Prostate gland (tissue), 2 donors: ENCODE measurements at regions not wholly inside any gene's neighbourhood (a gene's known extent, or its start where the extent isn't known, plus 50 kb on each side); places are given as distances from the start of the nearest gene placed in this dataset.

Experiments used
- DNase-seq: peaks from one replicate; pipeline ENCODE4 v3.0.0-alpha.2; 2019; ENCODE audit warnings: low spot score
- H3K27ac ChIP-seq, 2 donors: fragments of 200-600 bp; sonication (generic); 2 replicates each; pipeline ENCODE4 v1.5.1; 2017 to 2019
- H3K27me3 ChIP-seq: fragments of 200-600 bp; sonication (generic); replicated peaks from 2 replicates; pipeline ENCODE4 v1.5.1; 2019; ENCODE audit not compliant: insufficient read depth
- H3K36me3 ChIP-seq, 2 donors: fragments of 200-600 bp; sonication (generic); 1 replicate in 1 of 2; 2 replicates in 1 of 2; pipeline versions ENCODE4 v1.5.1 to v1.8.1; 2017 to 2019
- H3K4me1 ChIP-seq: fragments of 200-600 bp; sonication (generic); replicated peaks from 2 replicates; pipeline ENCODE4 v1.5.1; 2019
- H3K4me3 ChIP-seq, 2 donors: fragments of 200-600 bp; sonication (generic); 2 replicates each; pipeline ENCODE4 v1.5.1; 2017 to 2019
- H3K9me3 ChIP-seq: fragments of 200-600 bp; sonication (generic); 2 replicates; pipeline ENCODE4 v1.5.1; 2017
- CTCF ChIP-seq, 4 experiments: fragments of 200-600 bp in 2 of 4; fragments of 450-650 bp in 2 of 4; sonication (generic) in 2 of 4; IDR thresholded peaks; 1 replicate in 3 of 4; 2 replicates in 1 of 4; pipeline ENCODE4 v1.5.1; 2016 to 2019; ENCODE audit warnings: antibody characterized with exemption in 4 of 4, mild to moderate bottlenecking in 2 of 4, moderate library complexity in 2 of 4
- POLR2A ChIP-seq: fragments of 450-650 bp; IDR thresholded peaks from one replicate; pipeline ENCODE4 v1.6.1; 2016; ENCODE audit warnings: antibody characterized with exemption, mild to moderate bottlenecking
- POLR2AphosphoS5 ChIP-seq: sonication (generic); formaldehyde crosslinking; IDR thresholded peaks from one replicate; pipeline ENCODE4 v1.6.1; 2017; ENCODE audit warnings: antibody characterized with exemption
- WGBS: methylation state at CpG from one replicate; pipeline ENCODE4 v1.1.5; 2018; 5-methylcytosine and 5-hydroxymethylcytosine counted together
- intact Hi-C: fragments of 100-400 bp; cut with DNase I; formaldehyde crosslinking; loops from one replicate; pipeline ENCODE4 v1.14.2; 2022

- no peaks in the 10 kb centered on the region for H3K27me3 ChIP-seq
- H3K4me3 ChIP-seq = no peak overlapping the region
- intact Hi-C loops = no loop called here
- H3K4me1 ChIP-seq = no peaks in the 10 kb centered on the region
- no peak for TF ChIP-seq POLR2AphosphoS5
- no peak for TF ChIP-seq CTCF (IDR thresholded peaks at IDR 0.05)
- no peak for TF ChIP-seq POLR2A
- H3K9me3 ChIP-seq = no peaks in the 10 kb centered on the region
- DNase-seq = no peak
- H3K36me3 ChIP-seq = no peaks in the 10 kb centered on the region
- 94% methylated on average over 6 of the region's 6 CpGs for WGBS
- no peak overlapping the region for H3K27ac ChIP-seq
Measured at GRCh38 chr1:203926025-203926540, 64.7 kb downstream of the SNRPE start.

GRCh38 chr1:203929741-203930309, 68.4 kb downstream of the SNRPE start:
- Histone ChIP-seq H3K27ac (peak overlapping the region in 1 of 2 donors; percentile 18), H3K9me3 (no peaks in the 10 kb centered on the region), H3K4me3 (no peak overlapping the region), H3K4me1 (no peaks in the 10 kb centered on the region), H3K36me3 (no peaks in the 10 kb centered on the region), H3K27me3 (no peaks in the 10 kb centered on the region)
- 47% methylated on average over 4 of the region's 4 CpGs for WGBS
- DNase-seq = peak; percentile 43
- intact Hi-C loops = no loop called here
- TF ChIP-seq POLR2A = no peak
- peak; percentile 74 for TF ChIP-seq POLR2AphosphoS5
- no peak for TF ChIP-seq CTCF (IDR thresholded peaks at IDR 0.05)

- Histone ChIP-seq H3K4me1 (no peaks in the 10 kb centered on the region), H3K9me3 (no peaks in the 10 kb centered on the region), H3K4me3 (no peak overlapping the region), H3K36me3 (no peaks in the 10 kb centered on the region), H3K27ac (no peak overlapping the region), H3K27me3 (no peaks in the 10 kb centered on the region)
- intact Hi-C loops = no loop called here
- TF ChIP-seq CTCF (IDR thresholded peaks at IDR 0.05) = no peak
- TF ChIP-seq POLR2A = no peak
- DNase-seq = no peak
- WGBS = 76% methylated on average over 3 of the region's 3 CpGs
Measured at GRCh38 chr1:203930342-203930741, 68.9 kb downstream of the SNRPE start.

GRCh38 chr1:203931953-203932352, 70.6 kb downstream of the SNRPE start:
- peak; percentile 18 for DNase-seq
- no peak for TF ChIP-seq POLR2A
- TF ChIP-seq CTCF (IDR thresholded peaks at IDR 0.05) = no peak
- no peak for TF ChIP-seq POLR2AphosphoS5
- H3K27ac ChIP-seq = no peak overlapping the region
- H3K36me3 ChIP-seq = no peaks in the 10 kb centered on the region
- H3K4me1 ChIP-seq = no peaks in the 10 kb centered on the region
- no peak overlapping the region for H3K4me3 ChIP-seq
- intact Hi-C loops = no loop called here
- no peaks in the 10 kb centered on the region for H3K9me3 ChIP-seq
- no peaks in the 10 kb centered on the region for H3K27me3 ChIP-seq
- 49% methylated on average over 2 of the region's 2 CpGs for WGBS

- H3K9me3 ChIP-seq = no peaks in the 10 kb centered on the region
- no peaks in the 10 kb centered on the region for H3K4me1 ChIP-seq
- no peak overlapping the region for H3K27ac ChIP-seq
- H3K4me3 ChIP-seq = no peak overlapping the region
- intact Hi-C loops = no loop called here
- no peak for DNase-seq
- H3K27me3 ChIP-seq = no peaks in the 10 kb centered on the region
- TF ChIP-seq CTCF (IDR thresholded peaks at IDR 0.05) = no peak
- no peak for TF ChIP-seq POLR2AphosphoS5
- TF ChIP-seq POLR2A = no peak
- 79% methylated on average over 3 of the region's 3 CpGs for WGBS
- H3K36me3 ChIP-seq = no peaks in the 10 kb centered on the region
Measured at GRCh38 chr1:203932556-203932955, 71.2 kb downstream of the SNRPE start.
